Natural killer cell (primary cell): ENCODE measurements at regions not wholly inside any gene's neighbourhood (a gene's known extent, or its start where the extent isn't known, plus 50 kb on each side); places are given as distances from the start of the nearest gene placed in this dataset.

Experiments
- ATAC-seq, 3 donors: fragments of 150-1000 bp in 2 of 3; fragments of 200-7000 bp in 1 of 3; cut with Tn5 transposase; 1 replicate in 1 of 3; 2 replicates in 2 of 3; pipeline ENCODE4 v1.10.0; 2021; ENCODE audit warnings: mild to moderate bottlenecking in 2 of 3, moderate library complexity in 2 of 3
- DNase-seq, 2 donors: peaks; one replicate each; pipeline versions ENCODE4 v3.0.0 to v3.0.0-alpha.2; 2013 to 2021; ENCODE audit warnings: mixed read lengths in 1 of 2
- H3K27ac ChIP-seq: one replicate; pipeline ENCODE4 v1.5.1; 2013; ENCODE audit warnings: mild to moderate bottlenecking, low read length
- H3K27me3 ChIP-seq: one replicate; pipeline ENCODE4 v1.6.1; 2013; ENCODE audit warnings: low read length; ENCODE audit not compliant: control insufficient read depth, insufficient read depth
- H3K36me3 ChIP-seq: one replicate; pipeline ENCODE4 v1.6.1; 2013; ENCODE audit warnings: low read length; ENCODE audit not compliant: control insufficient read depth, insufficient read depth
- H3K4me1 ChIP-seq: one replicate; pipeline ENCODE4 v1.6.1; 2013; ENCODE audit warnings: low read length; ENCODE audit not compliant: control insufficient read depth, insufficient read depth
- H3K4me3 ChIP-seq: one replicate; pipeline ENCODE4 v1.5.1; 2013; ENCODE audit warnings: low read length
- H3K9me3 ChIP-seq: one replicate; pipeline ENCODE4 v1.6.1; 2013; ENCODE audit warnings: low read length; ENCODE audit not compliant: control insufficient read depth, insufficient read depth
- H3K27ac Mint-ChIP-seq, 2 donors: one replicate each; pipeline ENCODE4 v1.8.0; 2022; ENCODE audit warnings: mild to moderate bottlenecking in 2 of 2, mixed read lengths in 2 of 2, moderate library complexity in 1 of 2
- H3K27me3 Mint-ChIP-seq, 2 donors: one replicate each; pipeline ENCODE4 v1.8.0; 2022; ENCODE audit warnings: low read depth in 2 of 2, mixed read lengths in 2 of 2
- H3K36me3 Mint-ChIP-seq: one replicate; pipeline ENCODE4 v1.8.0; 2022; ENCODE audit warnings: mixed read lengths
- H3K4me1 Mint-ChIP-seq, 2 donors: one replicate each; pipeline ENCODE4 v1.8.0; 2022; ENCODE audit warnings: mixed read lengths in 2 of 2
- H3K4me3 Mint-ChIP-seq: one replicate; pipeline ENCODE4 v1.8.0; 2022; ENCODE audit warnings: mild to moderate bottlenecking, moderate library complexity, mixed read lengths
- H3K9me3 Mint-ChIP-seq, 2 donors: one replicate each; pipeline ENCODE4 v1.8.0; 2022; ENCODE audit warnings: mixed read lengths in 2 of 2
- CTCF ChIP-seq: fragments of 200-600 bp; IDR thresholded peaks from one replicate; pipeline ENCODE4 v1.8.0; 2022; ENCODE audit warnings: antibody characterized with exemption
- WGBS: methylation state at CpG from one replicate; pipeline ENCODE4 v1.1.7; 2013; ENCODE audit warnings: missing lambda C conversion rate; ENCODE audit not compliant: insufficient coverage; 5-methylcytosine and 5-hydroxymethylcytosine counted together
- intact Hi-C: fragments of 100-400 bp; cut with micrococcal nuclease; formaldehyde crosslinking; loops from one replicate; pipeline ENCODE4 v1.14.2; 2022

DNA sequence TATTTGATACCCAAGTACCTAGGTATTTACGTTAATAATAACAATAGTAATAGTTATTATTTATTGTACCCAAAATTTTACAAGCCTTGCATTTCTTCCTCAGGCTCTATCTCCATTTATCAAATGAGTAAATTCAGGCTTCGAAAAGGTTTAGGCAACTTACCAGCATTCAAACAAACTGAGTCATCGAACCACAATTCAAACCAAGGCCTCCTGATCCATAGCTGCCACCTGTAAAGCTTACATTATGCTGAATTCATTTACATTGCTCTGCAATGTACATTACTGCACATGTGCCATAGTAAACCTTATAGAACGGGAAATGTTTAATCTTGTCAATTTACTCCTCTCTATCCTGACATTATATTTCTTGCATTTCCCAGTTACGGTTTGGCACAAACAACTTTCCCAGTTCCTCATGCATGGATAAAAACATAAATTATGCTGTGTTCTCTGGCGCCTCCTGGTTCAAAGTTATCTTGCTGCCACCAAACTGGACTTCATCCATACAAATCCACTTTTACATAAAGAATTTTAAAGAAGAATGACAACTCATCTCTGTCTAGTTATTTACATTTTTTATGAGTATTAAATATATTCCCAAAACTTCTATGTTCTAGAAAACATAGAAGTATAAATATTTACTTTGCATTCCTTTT lies 360.6 kb upstream of the SOX9 start:
- no peak for TF ChIP-seq CTCF
- intact Hi-C loops: no loop called here
- H3K4me3 ChIP-seq: no peak overlapping the region

GRCh38 chr17:71762526-71762925 lies 358.3 kb upstream of the SOX9 start:
- 86% methylated on average over 2 of the region's 3 CpGs for WGBS
- H3K4me3 ChIP-seq: no peak overlapping the region
- intact Hi-C loops: no loop called here

More for the DNA sequence above, 360.6 kb upstream of the SOX9 start:
- no peaks in the 10 kb centered on the region for H3K36me3 ChIP-seq
- H3K27me3 Mint-ChIP-seq: no peaks in the 10 kb centered on the region
- 63% methylated on average over 5 of the region's 6 CpGs for WGBS
- no peak overlapping the region for H3K27ac ChIP-seq
- no peaks in the 10 kb centered on the region for H3K9me3 ChIP-seq
- no peaks in the 10 kb centered on the region for H3K36me3 Mint-ChIP-seq
- H3K27ac Mint-ChIP-seq: no peak overlapping the region
- H3K9me3 Mint-ChIP-seq: peaks cover 5 to 6% of the 10 kb centered on the region in 2 donors
- H3K4me1 ChIP-seq: no peaks in the 10 kb centered on the region
- H3K4me1 Mint-ChIP-seq: no peaks in the 10 kb centered on the region
- no peak for DNase-seq
- no peak overlapping the region for H3K4me3 Mint-ChIP-seq
- no peaks in the 10 kb centered on the region for H3K27me3 ChIP-seq
- ATAC-seq: no peak

GRCh38 chr17:71764505-71764904 lies 356.3 kb upstream of the SOX9 start:
- Mint-ChIP-seq H3K9me3 (peaks cover 4 to 12% of the 10 kb centered on the region in 2 donors), H3K4me3 (no peak overlapping the region), H3K36me3 (no peaks in the 10 kb centered on the region), H3K27me3 (no peaks in the 10 kb centered on the region), H3K4me1 (no peaks in the 10 kb centered on the region), H3K27ac (no peak overlapping the region)
- H3K27me3 ChIP-seq: no peaks in the 10 kb centered on the region
- no peak for DNase-seq
- no peaks in the 10 kb centered on the region for H3K4me1 ChIP-seq
- TF ChIP-seq CTCF: no peak
- no peak overlapping the region for H3K4me3 ChIP-seq
- no peaks in the 10 kb centered on the region for H3K36me3 ChIP-seq
- H3K9me3 ChIP-seq: no peaks in the 10 kb centered on the region
- intact Hi-C loops: no loop called here
- no peak for ATAC-seq
- no peak overlapping the region for H3K27ac ChIP-seq
- WGBS: 40% methylated on average over 3 of the region's 3 CpGs

More at GRCh38 chr17:71762526-71762925, 358.3 kb upstream of the SOX9 start:
- Mint-ChIP-seq H3K27me3 (no peaks in the 10 kb centered on the region), H3K4me3 (no peak overlapping the region), H3K4me1 (no peaks in the 10 kb centered on the region), H3K9me3 (peaks cover 4 to 10% of the 10 kb centered on the region in 2 donors), H3K36me3 (no peaks in the 10 kb centered on the region), H3K27ac (no peak overlapping the region)
- no peaks in the 10 kb centered on the region for H3K9me3 ChIP-seq
- no peak overlapping the region for H3K27ac ChIP-seq
- no peaks in the 10 kb centered on the region for H3K27me3 ChIP-seq
- DNase-seq (no peak), ATAC-seq (no peak)
- no peaks in the 10 kb centered on the region for H3K4me1 ChIP-seq
- no peaks in the 10 kb centered on the region for H3K36me3 ChIP-seq
- no peak for TF ChIP-seq CTCF

GRCh38 chr17:71765437-71765836 lies 355.4 kb upstream of the SOX9 start:
- no peak for DNase-seq

More at GRCh38 chr17:71765437-71765836, 355.4 kb upstream of the SOX9 start:
- H3K4me3 ChIP-seq: no peak overlapping the region
- TF ChIP-seq CTCF: no peak
- no peak for ATAC-seq
- intact Hi-C loops: no loop called here
- no peaks in the 10 kb centered on the region for H3K36me3 ChIP-seq
- no peak overlapping the region for H3K27ac ChIP-seq
- Mint-ChIP-seq H3K36me3 (no peaks in the 10 kb centered on the region), H3K27me3 (no peaks in the 10 kb centered on the region), H3K4me3 (no peak overlapping the region), H3K4me1 (no peaks in the 10 kb centered on the region), H3K9me3 (peaks cover 7 to 11% of the 10 kb centered on the region in 2 donors), H3K27ac (no peak overlapping the region)
- no peaks in the 10 kb centered on the region for H3K4me1 ChIP-seq
- no peaks in the 10 kb centered on the region for H3K9me3 ChIP-seq
- H3K27me3 ChIP-seq: no peaks in the 10 kb centered on the region
- WGBS: 75% methylated on average over 2 of the region's 2 CpGs
